Liver (tissue), 8 donors: ENCODE measurements at regions not wholly inside any gene's neighbourhood (a gene's known extent, or its start where the extent isn't known, plus 50 kb on each side); places are given as distances from the start of the nearest gene placed in this dataset.

Experiments
- DNase-seq: peaks from one replicate; pipeline ENCODE4 v3.0.0-alpha.2; 2017; ENCODE audit warnings: low spot score
- H3K27ac ChIP-seq, 2 donors: one replicate each; pipeline ENCODE4 v1.7.0; 2013; ENCODE audit warnings: inconsistent platforms in 2 of 2, low read length in 2 of 2, control low read depth in 1 of 2, low read depth in 1 of 2, mild to moderate bottlenecking in 1 of 2
- H3K27me3 ChIP-seq, 4 donors: one replicate each; pipeline versions ENCODE4 v1.6.1 to v1.7.0; 2013; ENCODE audit warnings: low read length in 3 of 4, inconsistent platforms in 1 of 4, mild to moderate bottlenecking in 1 of 4, moderate library complexity in 1 of 4; ENCODE audit not compliant: control insufficient read depth in 4 of 4, insufficient read depth in 4 of 4
- H3K36me3 ChIP-seq, 4 donors: one replicate each; pipeline versions ENCODE4 v1.6.1 to v1.7.0; 2013; ENCODE audit warnings: low read length in 3 of 4, mild to moderate bottlenecking in 3 of 4, low read depth in 1 of 4, moderate library complexity in 1 of 4; ENCODE audit not compliant: control insufficient read depth in 4 of 4, insufficient read depth in 3 of 4
- H3K4me1 ChIP-seq, 4 donors: one replicate each; pipeline versions ENCODE4 v1.6.1 to v1.7.0; 2013; ENCODE audit warnings: low read length in 3 of 4, mild to moderate bottlenecking in 3 of 4, moderate library complexity in 1 of 4; ENCODE audit not compliant: control insufficient read depth in 4 of 4, insufficient read depth in 4 of 4
- H3K4me3 ChIP-seq, 3 donors: one replicate each; pipeline versions ENCODE4 v1.6.1 to v1.7.0; 2013; ENCODE audit warnings: low read length in 3 of 3, control low read depth in 1 of 3, low read depth in 1 of 3, mild to moderate bottlenecking in 1 of 3
- H3K9ac ChIP-seq, 2 donors: one replicate each; pipeline ENCODE4 v1.7.0; 2013; ENCODE audit warnings: low read length in 2 of 2, mild to moderate bottlenecking in 2 of 2, moderate library complexity in 2 of 2, control low read depth in 1 of 2, low read depth in 1 of 2
- H3K9me3 ChIP-seq, 4 donors: one replicate each; pipeline versions ENCODE4 v1.6.1 to v1.7.0; 2013; ENCODE audit warnings: low read length in 3 of 4; ENCODE audit not compliant: control insufficient read depth in 4 of 4
- EGR1 ChIP-seq, 2 donors: IDR thresholded peaks; 2 replicates each; pipeline ENCODE4 v1.6.1; 2016 to 2018; ENCODE audit warnings: antibody characterized with exemption in 2 of 2, low read depth in 2 of 2
- FOXA1 ChIP-seq: IDR thresholded peaks from 2 replicates; pipeline ENCODE4 v1.6.1; 2016; ENCODE audit warnings: antibody characterized with exemption
- FOXA2 ChIP-seq: IDR thresholded peaks from 2 replicates; pipeline ENCODE4 v1.6.1; 2016; ENCODE audit warnings: antibody characterized with exemption
- GABPA ChIP-seq, 2 donors: IDR thresholded peaks in 1 of 2; conservative IDR thresholded peaks in 1 of 2; 2 replicates each; pipeline ENCODE4 v1.6.1; 2016; ENCODE audit warnings: antibody characterized with exemption in 2 of 2, mild to moderate bottlenecking in 1 of 2, moderate library complexity in 1 of 2
- HNF4A ChIP-seq, 2 donors: conservative IDR thresholded peaks; 2 replicates each; pipeline ENCODE4 v1.6.1; 2016; ENCODE audit warnings: antibody characterized with exemption in 2 of 2, mild to moderate bottlenecking in 2 of 2
- JUND ChIP-seq, 2 donors: IDR thresholded peaks; 2 replicates each; pipeline ENCODE4 v1.6.1; 2016; ENCODE audit warnings: antibody characterized with exemption in 2 of 2
- NR2F2 ChIP-seq: IDR thresholded peaks from 2 replicates; pipeline ENCODE4 v1.6.1; 2016; ENCODE audit warnings: antibody characterized with exemption
- RAD21 ChIP-seq, 2 donors: IDR thresholded peaks; 2 replicates each; pipeline ENCODE4 v1.6.1; 2016; ENCODE audit warnings: antibody characterized with exemption in 2 of 2, mild to moderate bottlenecking in 2 of 2
- TAF1 ChIP-seq: conservative IDR thresholded peaks from 2 replicates; pipeline ENCODE4 v1.6.1; 2016; ENCODE audit warnings: antibody characterized with exemption, mild to moderate bottlenecking
- WGBS: extraction: QIAGEN DNeasy Blood & Tissue Kit; methylation state at CpG from one replicate; pipeline ENCODE4 v1.1.7; 2013; 5-methylcytosine and 5-hydroxymethylcytosine counted together
- TF ChIP-seq, protein P1 (sequence below): IDR thresholded peaks from 2 replicates; pipeline ENCODE4 v1.6.1; 2016; ENCODE audit warnings: antibody characterized with exemption
- TF ChIP-seq, protein P2 (sequence below): IDR thresholded peaks from 2 replicates; pipeline ENCODE4 v1.6.1; 2016; ENCODE audit warnings: antibody characterized with exemption
- TF ChIP-seq, protein P3 (sequence below): IDR thresholded peaks from 2 replicates; pipeline ENCODE4 v1.6.1; 2016; ENCODE audit warnings: antibody characterized with exemption
- TF ChIP-seq, protein P4 (sequence below): fragments of 150-350 bp; IDR thresholded peaks from 2 replicates; pipeline ENCODE4 v1.5.1; 2017; ENCODE audit warnings: improper control_type of control experiment, low read depth, low read length; ENCODE audit not compliant: missing input control
- donor health status: healthy.
- donor health status: healthy.
- donor health status: healthy.
- donor health status: healthy.
- donor health status: healthy.

DNA sequence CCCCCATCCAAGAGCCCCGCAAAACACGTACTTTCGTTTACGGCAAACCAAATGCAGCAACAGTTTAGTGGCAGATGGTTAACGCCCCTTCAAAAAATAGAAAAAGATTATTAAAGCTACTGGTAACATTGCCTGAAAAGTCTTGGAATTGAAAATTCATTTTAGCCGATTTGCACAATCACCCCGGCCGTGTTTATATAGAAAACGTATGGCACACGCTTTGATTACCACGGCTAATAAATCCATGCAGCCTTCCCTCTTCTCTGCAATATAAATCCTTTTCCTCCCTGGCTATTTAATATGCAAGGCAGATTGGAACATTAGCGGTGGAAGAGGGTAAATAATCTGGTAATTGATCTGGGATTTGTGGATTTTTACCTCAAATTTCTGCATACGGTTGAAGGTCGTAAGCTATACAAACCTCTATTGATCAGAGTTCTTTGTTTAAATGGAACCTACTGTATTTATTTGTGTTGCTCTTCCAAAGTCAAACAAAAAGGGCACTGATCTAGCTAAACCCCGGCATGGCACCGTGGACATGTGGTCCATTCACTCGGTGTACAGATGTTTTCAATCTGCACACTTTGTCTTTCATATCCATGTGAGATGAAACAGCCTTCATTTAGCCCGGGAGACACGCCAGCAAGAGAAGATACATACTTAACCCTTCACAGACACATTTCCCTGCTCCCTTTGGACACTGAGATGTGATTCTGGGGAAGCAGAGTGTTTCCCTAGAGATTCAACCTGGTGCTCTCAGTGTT is 238.1 kb upstream of the MAF start:
- no peaks in the 10 kb centered on the region for H3K27me3 ChIP-seq
- H3K4me1 ChIP-seq: no peaks in the 10 kb centered on the region
- TF ChIP-seq, protein P1, sequence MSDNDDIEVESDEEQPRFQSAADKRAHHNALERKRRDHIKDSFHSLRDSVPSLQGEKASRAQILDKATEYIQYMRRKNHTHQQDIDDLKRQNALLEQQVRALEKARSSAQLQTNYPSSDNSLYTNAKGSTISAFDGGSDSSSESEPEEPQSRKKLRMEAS: no peak
- TF ChIP-seq FOXA2 (no peak), TAF1 (no peak), JUND (IDR thresholded peaks at IDR 0.05) (no peak)
- TF ChIP-seq, protein P2, sequence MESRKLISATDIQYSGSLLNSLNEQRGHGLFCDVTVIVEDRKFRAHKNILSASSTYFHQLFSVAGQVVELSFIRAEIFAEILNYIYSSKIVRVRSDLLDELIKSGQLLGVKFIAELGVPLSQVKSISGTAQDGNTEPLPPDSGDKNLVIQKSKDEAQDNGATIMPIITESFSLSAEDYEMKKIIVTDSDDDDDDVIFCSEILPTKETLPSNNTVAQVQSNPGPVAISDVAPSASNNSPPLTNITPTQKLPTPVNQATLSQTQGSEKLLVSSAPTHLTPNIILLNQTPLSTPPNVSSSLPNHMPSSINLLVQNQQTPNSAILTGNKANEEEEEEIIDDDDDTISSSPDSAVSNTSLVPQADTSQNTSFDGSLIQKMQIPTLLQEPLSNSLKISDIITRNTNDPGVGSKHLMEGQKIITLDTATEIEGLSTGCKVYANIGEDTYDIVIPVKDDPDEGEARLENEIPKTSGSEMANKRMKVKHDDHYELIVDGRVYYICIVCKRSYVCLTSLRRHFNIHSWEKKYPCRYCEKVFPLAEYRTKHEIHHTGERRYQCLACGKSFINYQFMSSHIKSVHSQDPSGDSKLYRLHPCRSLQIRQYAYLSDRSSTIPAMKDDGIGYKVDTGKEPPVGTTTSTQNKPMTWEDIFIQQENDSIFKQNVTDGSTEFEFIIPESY: no peak
- TF ChIP-seq, protein P3, sequence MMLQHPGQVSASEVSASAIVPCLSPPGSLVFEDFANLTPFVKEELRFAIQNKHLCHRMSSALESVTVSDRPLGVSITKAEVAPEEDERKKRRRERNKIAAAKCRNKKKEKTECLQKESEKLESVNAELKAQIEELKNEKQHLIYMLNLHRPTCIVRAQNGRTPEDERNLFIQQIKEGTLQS: no peak
- TF ChIP-seq, protein P4, sequence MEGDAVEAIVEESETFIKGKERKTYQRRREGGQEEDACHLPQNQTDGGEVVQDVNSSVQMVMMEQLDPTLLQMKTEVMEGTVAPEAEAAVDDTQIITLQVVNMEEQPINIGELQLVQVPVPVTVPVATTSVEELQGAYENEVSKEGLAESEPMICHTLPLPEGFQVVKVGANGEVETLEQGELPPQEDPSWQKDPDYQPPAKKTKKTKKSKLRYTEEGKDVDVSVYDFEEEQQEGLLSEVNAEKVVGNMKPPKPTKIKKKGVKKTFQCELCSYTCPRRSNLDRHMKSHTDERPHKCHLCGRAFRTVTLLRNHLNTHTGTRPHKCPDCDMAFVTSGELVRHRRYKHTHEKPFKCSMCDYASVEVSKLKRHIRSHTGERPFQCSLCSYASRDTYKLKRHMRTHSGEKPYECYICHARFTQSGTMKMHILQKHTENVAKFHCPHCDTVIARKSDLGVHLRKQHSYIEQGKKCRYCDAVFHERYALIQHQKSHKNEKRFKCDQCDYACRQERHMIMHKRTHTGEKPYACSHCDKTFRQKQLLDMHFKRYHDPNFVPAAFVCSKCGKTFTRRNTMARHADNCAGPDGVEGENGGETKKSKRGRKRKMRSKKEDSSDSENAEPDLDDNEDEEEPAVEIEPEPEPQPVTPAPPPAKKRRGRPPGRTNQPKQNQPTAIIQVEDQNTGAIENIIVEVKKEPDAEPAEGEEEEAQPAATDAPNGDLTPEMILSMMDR: no peak
- 63% methylated on average over 19 of the region's 19 CpGs for WGBS
- no peak overlapping the region for H3K4me3 ChIP-seq
- no peaks in the 10 kb centered on the region for H3K36me3 ChIP-seq
- no peak overlapping the region for H3K27ac ChIP-seq
- no peaks in the 10 kb centered on the region for H3K9me3 ChIP-seq
- DNase-seq: no peak
- H3K9ac ChIP-seq: no peak overlapping the region

DNA sequence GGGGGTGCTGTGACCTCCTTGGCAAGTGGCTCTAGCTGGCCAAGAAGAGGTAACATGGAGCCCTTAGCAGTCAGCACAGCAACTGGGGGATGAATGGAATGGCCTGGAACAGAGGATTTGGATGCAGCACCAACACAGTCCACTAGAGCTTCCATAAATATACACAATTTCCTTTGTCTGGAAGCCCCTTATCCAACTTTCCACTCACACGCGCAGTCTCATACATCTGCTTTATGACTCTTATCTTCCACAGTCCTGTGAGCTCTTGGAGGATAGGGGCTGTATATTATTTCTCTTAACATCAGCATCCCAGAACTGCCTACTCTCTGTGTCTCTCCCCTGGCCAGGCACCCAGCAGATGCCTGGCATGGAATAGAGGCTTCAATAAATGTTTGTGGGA is 235.6 kb upstream of the MAF start:
- Histone ChIP-seq H3K9ac (no peak overlapping the region), H3K4me3 (no peak overlapping the region), H3K4me1 (no peaks in the 10 kb centered on the region), H3K27ac (no peak overlapping the region), H3K27me3 (no peaks in the 10 kb centered on the region), H3K9me3 (no peaks in the 10 kb centered on the region), H3K36me3 (no peaks in the 10 kb centered on the region)
- 98% methylated on average over 2 of the region's 2 CpGs for whole genome bisulfite sequencing
- DNase-seq: no peak
- TF ChIP-seq RAD21 (IDR thresholded peaks at IDR 0.05) (no peak), JUND (IDR thresholded peaks at IDR 0.05) (no peak), NR2F2 (no peak), GABPA (IDR thresholded peaks at IDR 0.05 in 1 of 2, conservative IDR thresholded peaks at IDR 0.05 in 1 of 2) (no peak), EGR1 (IDR thresholded peaks at IDR 0.05; ENCODE audit: low read depth in 2 of 2) (no peak), FOXA1 (no peak), TAF1 (no peak), HNF4A (conservative IDR thresholded peaks at IDR 0.05) (no peak), FOXA2 (no peak)
- TF ChIP-seq, protein P1: no peak
- TF ChIP-seq, protein P4: no peak
- TF ChIP-seq, protein P3: no peak
- TF ChIP-seq, protein P2: no peak
